ENCODE measurements at regions not wholly inside any gene's neighbourhood (a gene's known extent, or its start where the extent isn't known, plus 50 kb on each side); places are given as distances from the start of the nearest gene placed in this dataset.

GRCh38 chr6:129959358-129959930, 58.9 kb upstream of the L3MBTL3 start:
- Histone ChIP-seq H2AFZ (replicated peaks; ENCODE audit: low read length, poor library complexity) (peak overlapping the region; percentile 54), H3K27me3 (ENCODE audit: control insufficient read depth, insufficient read depth, low read length) (no peaks in the 10 kb centered on the region), H2AK5ac (ENCODE audit: low read depth, low read length) (no peak overlapping the region), H3K4me1 (ENCODE audit: control insufficient read depth, insufficient read depth, low read length) (no peaks in the 10 kb centered on the region), H3K9me3 (ENCODE audit: control insufficient read depth, insufficient read depth, low read length) (no peaks in the 10 kb centered on the region), H4K20me1 (ENCODE audit: insufficient read depth, low read length) (no peaks in the 10 kb centered on the region), H3K4me2 (ENCODE audit: low read depth, low read length) (no peak overlapping the region), H3K14ac (replicated peaks; ENCODE audit: low read depth, low read length) (no peak overlapping the region), H4K91ac (ENCODE audit: insufficient read depth, low read depth, low read length) (no peak overlapping the region), H3K18ac (ENCODE audit: low read depth, low read length) (no peak overlapping the region), H3K27ac (ENCODE audit: insufficient read depth, low read length) (no peak overlapping the region), H3K79me1 (ENCODE audit: low read depth in 1 of 2, low read length in 2 of 2) (no peaks in the 10 kb centered on the region), H3K23ac (ENCODE audit: low read depth, low read length) (no peak overlapping the region), H3K56ac (ENCODE audit: extremely low read depth, insufficient read depth, low read length) (no peak overlapping the region), H3K9ac (ENCODE audit: low read depth, low read length) (no peak overlapping the region), H2AK9ac (replicated peaks; ENCODE audit: low read depth, low read length, poor library complexity) (no peak overlapping the region), H2BK20ac (ENCODE audit: low read depth, low read length) (no peak overlapping the region), H2BK5ac (ENCODE audit: low read depth, low read length, poor library complexity, severe bottlenecking) (no peak overlapping the region), H4K5ac (ENCODE audit: low read depth, low read length) (no peak overlapping the region), H2BK120ac (ENCODE audit: low read depth, low read length) (no peak overlapping the region), H3K4ac (ENCODE audit: low read depth, low read length) (no peak overlapping the region), H3K9me1 (ENCODE audit: insufficient read depth, low read length) (no peaks in the 10 kb centered on the region), H3K36me3 (ENCODE audit: control insufficient read depth, insufficient read depth, low read length) (no peaks in the 10 kb centered on the region), H2BK15ac (ENCODE audit: low read depth, low read length) (no peak overlapping the region), H3K4me3 (ENCODE audit: insufficient read depth, low read depth, low read length) (no peak overlapping the region), H4K8ac (ENCODE audit: low read depth in 2 of 2, low read length in 2 of 2) (no peak overlapping the region)
- DNase-seq (no peak), ATAC-seq (ENCODE audit: low read depth) (no peak)
- ChIA-PET POLR2A (ENCODE audit: unreplicated experiment) (no interaction called here), CTCF (interaction anchor here (0.8 kb wide), 1 partner anchor 11 kb away, joined by 3 read pairs; no protein-coding TSS in a partner anchor)
- BruUV-seq (replicated peaks) = no TSS peak
- 91% methylated on average over 7 of the region's 16 CpGs; no CpG with 5 or more reads in 1 of the 2 experiments for WGBS, 2 experiments (ENCODE audit: extremely low coverage in 2 of 2, insufficient read length in 1 of 2)
- dilution Hi-C loops (cut with HindIII; ENCODE audit: low sequenced_read_pairs, unreplicated experiment) = no loop called here
- TF ChIP-seq RAD21 (IDR thresholded peaks at IDR 0.05; ENCODE audit: low read length) (no peak), CTCF (conservative IDR thresholded peaks at IDR 0.05; ENCODE audit: low read depth, low read length) (no peak), ELK1 (IDR thresholded peaks at IDR 0.05; ENCODE audit: borderline replicate concordance, low read depth, low read length) (no peak), RCOR1 (IDR thresholded peaks at IDR 0.05; ENCODE audit: insufficient replicate concordance, low read length) (no peak), CHD1 (IDR thresholded peaks at IDR 0.05; ENCODE audit: low read depth, low read length) (no peak), MAFK (IDR thresholded peaks at IDR 0.05; ENCODE audit: low read depth, low read length) (no peak), RFX5 (IDR thresholded peaks at IDR 0.05; ENCODE audit: low read depth, low read length) (no peak), MXI1 (IDR thresholded peaks at IDR 0.05; ENCODE audit: borderline replicate concordance, low read depth, low read length) (no peak), POLR2A (IDR thresholded peaks at IDR 0.05; ENCODE audit: low read depth, low read length) (no peak), USF2 (IDR thresholded peaks at IDR 0.05; ENCODE audit: low read depth, low read length) (no peak), BHLHE40 (IDR thresholded peaks at IDR 0.05; ENCODE audit: low read depth, low read length) (no peak), NFE2L2 (IDR thresholded peaks at IDR 0.05; ENCODE audit: low read depth, low read length) (no peak), SMC3 (IDR thresholded peaks at IDR 0.05; ENCODE audit: low read depth, low read length) (no peak), MAZ (IDR thresholded peaks at IDR 0.05; ENCODE audit: borderline replicate concordance, low read depth, low read length) (no peak), FOS (IDR thresholded peaks at IDR 0.05; ENCODE audit: low read depth, low read length) (no peak), CEBPB (IDR thresholded peaks at IDR 0.05; ENCODE audit: low read depth, low read length) (no peak)
- in situ Hi-C loops (cut with MboI; ENCODE audit: low sequenced_read_pairs) = no loop called here
- intact Hi-C loops (cut with micrococcal nuclease) = no loop called here

Data from IMR-90 (cell line).